Activated CD8-positive, alpha-beta T cell treated with anti-CD3 and anti-CD28 coated beads for 36 hours (primary cell): ENCODE measurements at regions not wholly inside any gene's neighbourhood (a gene's known extent, or its start where the extent isn't known, plus 50 kb on each side); places are given as distances from the start of the nearest gene placed in this dataset.

Experiments
- ATAC-seq: fragments of 200-7000 bp; cut with Tn5 transposase; one replicate; pipeline ENCODE4 v1.10.0; 2021; ENCODE audit warnings: mild to moderate bottlenecking, moderate library complexity
- CTCF ChIA-PET: fragments of 350-600 bp; sonication (Branson Sonifier 250); formaldehyde crosslinking; loops from one replicate; lab custom pipeline; 2021; ENCODE audit warnings: antibody characterized with exemption; lab: Charles Lee
- POLR2A ChIA-PET: fragments of 350-600 bp; sonication (Branson Sonifier 250); formaldehyde crosslinking; loops from one replicate; lab custom pipeline; 2021; ENCODE audit warnings: antibody characterized with exemption; lab: Charles Lee
- DNase-seq: peaks from one replicate; pipeline ENCODE4 v3.0.0-alpha.2; 2020
- H3K27ac Mint-ChIP-seq: one replicate; pipeline ENCODE4 v1.8.0; 2021; ENCODE audit warnings: mild to moderate bottlenecking, mixed read lengths
- H3K27me3 Mint-ChIP-seq: one replicate; pipeline ENCODE4 v1.8.0; 2021; ENCODE audit warnings: mixed read lengths
- H3K36me3 Mint-ChIP-seq: one replicate; pipeline ENCODE4 v1.8.0; 2021; ENCODE audit warnings: low read depth, mixed read lengths
- H3K4me1 Mint-ChIP-seq: one replicate; pipeline ENCODE4 v1.8.0; 2021; ENCODE audit warnings: low read depth, mixed read lengths
- H3K4me3 Mint-ChIP-seq: one replicate; pipeline ENCODE4 v1.8.0; 2021; ENCODE audit warnings: mild to moderate bottlenecking, moderate library complexity, mixed read lengths
- H3K9me3 Mint-ChIP-seq: one replicate; pipeline ENCODE4 v1.8.0; 2021; ENCODE audit warnings: mixed read lengths
- CTCF ChIP-seq: fragments of 200-600 bp; IDR thresholded peaks from one replicate; pipeline ENCODE4 v1.8.0; 2022; ENCODE audit warnings: antibody characterized with exemption, mild to moderate bottlenecking
- intact Hi-C: fragments of 100-400 bp; cut with micrococcal nuclease; formaldehyde crosslinking; loops from one replicate; pipeline ENCODE4 v1.10.0; 2022

- Mint-ChIP-seq H3K27ac (no peak overlapping the region), H3K4me3 (no peak overlapping the region), H3K27me3 (no peaks in the 10 kb centered on the region), H3K36me3 (no peaks in the 10 kb centered on the region), H3K4me1 (no peaks in the 10 kb centered on the region), H3K9me3 (peaks cover 21% of the 10 kb centered on the region)
- intact Hi-C loops, result no loop called here
- no peak for ATAC-seq
- CTCF ChIA-PET, result no interaction called here
- no peak for TF ChIP-seq CTCF
- POLR2A ChIA-PET, result no interaction called here
- no peak for DNase-seq
These were observed 573.2 kb downstream of the BRINP3 start for GRCh38 chr1:189904509-189904908.

GRCh38 chr1:189908113-189908512, 569.6 kb downstream of the BRINP3 start:
- H3K4me1 Mint-ChIP-seq, result no peaks in the 10 kb centered on the region
- POLR2A ChIA-PET, result no interaction called here
- CTCF ChIA-PET, result no interaction called here

GRCh38 chr1:189921613-189922012, 556.1 kb downstream of the BRINP3 start:
- ChIA-PET POLR2A (no interaction called here), CTCF (no interaction called here)
- no peak overlapping the region for H3K27ac Mint-ChIP-seq
- no peaks in the 10 kb centered on the region for H3K27me3 Mint-ChIP-seq
- ATAC-seq, result no peak
- peaks cover 21% of the 10 kb centered on the region for H3K9me3 Mint-ChIP-seq
- TF ChIP-seq CTCF, result no peak
- H3K36me3 Mint-ChIP-seq, result no peaks in the 10 kb centered on the region
- no peaks in the 10 kb centered on the region for H3K4me1 Mint-ChIP-seq
- intact Hi-C loops, result no loop called here
- no peak for DNase-seq
- no peak overlapping the region for H3K4me3 Mint-ChIP-seq

More at GRCh38 chr1:189908113-189908512, 569.6 kb downstream of the BRINP3 start:
- no peaks in the 10 kb centered on the region for H3K36me3 Mint-ChIP-seq
- no peak overlapping the region for H3K27ac Mint-ChIP-seq
- intact Hi-C loops, result no loop called here
- H3K27me3 Mint-ChIP-seq, result no peaks in the 10 kb centered on the region
- no peak for TF ChIP-seq CTCF
- DNase-seq (no peak), ATAC-seq (no peak)
- H3K9me3 Mint-ChIP-seq, result peaks cover 27% of the 10 kb centered on the region
- H3K4me3 Mint-ChIP-seq, result no peak overlapping the region

- no peak for TF ChIP-seq CTCF
- Mint-ChIP-seq H3K4me1 (no peaks in the 10 kb centered on the region), H3K4me3 (no peak overlapping the region), H3K9me3 (peaks cover 17% of the 10 kb centered on the region), H3K36me3 (no peaks in the 10 kb centered on the region), H3K27me3 (no peaks in the 10 kb centered on the region), H3K27ac (no peak overlapping the region)
- POLR2A ChIA-PET, result no interaction called here
- no peak for ATAC-seq
- intact Hi-C loops, result no loop called here
- CTCF ChIA-PET, result no interaction called here
- no peak for DNase-seq
These were observed 550.0 kb downstream of the BRINP3 start for GRCh38 chr1:189927641-189928040.

GRCh38 chr1:189929501-189930099, 548.1 kb downstream of the BRINP3 start:
- Mint-ChIP-seq H3K4me3 (no peak overlapping the region), H3K36me3 (no peaks in the 10 kb centered on the region), H3K27me3 (no peaks in the 10 kb centered on the region), H3K4me1 (no peaks in the 10 kb centered on the region), H3K9me3 (peaks cover 15% of the 10 kb centered on the region), H3K27ac (no peak overlapping the region)
- ChIA-PET POLR2A (interaction anchor here (0.7 kb wide), 1 partner anchor 1067 kb away, joined by 4 read pairs; no protein-coding TSS in a partner anchor), CTCF (no interaction called here)
- intact Hi-C loops, result no loop called here
- ATAC-seq (no peak), DNase-seq (no peak)
- no peak for TF ChIP-seq CTCF
